SU-DHL-6 (cell line): ENCODE measurements at regions not wholly inside any gene's neighbourhood (a gene's known extent, or its start where the extent isn't known, plus 50 kb on each side); places are given as distances from the start of the nearest gene placed in this dataset.
"Not testable (repeated sequence)": the region's sequence is repeated elsewhere in the genome, so short reads cannot be mapped to it uniquely, and the experiment has no call there.

ENCODE experiments used
- H2AFZ ChIP-seq: fragments of 200-600 bp; sonication (generic); 2 replicates; pipeline ENCODE4 v1.6.1; 2014; ENCODE audit warnings: low read depth, mild to moderate bottlenecking, moderate library complexity, mixed read lengths, antibody characterized with exemption, low read length; ENCODE audit not compliant: severe bottlenecking
- H3F3A ChIP-seq: fragments of 200-600 bp; shearing (Covaris generic); 2 replicates; pipeline ENCODE4 v1.6.0; 2016; ENCODE audit warnings: antibody characterized with exemption, mild to moderate bottlenecking; ENCODE audit not compliant: insufficient read depth
- H3K27ac ChIP-seq: fragments of 200-600 bp; sonication (generic); 2 replicates; pipeline ENCODE4 v1.5.1; 2016; ENCODE audit warnings: low read depth, mild to moderate bottlenecking, low read length, moderate library complexity, mixed read lengths
- H3K27me3 ChIP-seq: fragments of 200-600 bp; sonication (generic), shearing (Covaris generic); 2 replicates; pipeline ENCODE4 v1.6.0; 2014; ENCODE audit warnings: mild to moderate bottlenecking, low read length
- H3K36me3 ChIP-seq: fragments of 200-600 bp; sonication (generic); 2 replicates; pipeline ENCODE4 v1.6.1; 2014; ENCODE audit warnings: mild to moderate bottlenecking, low read length, mixed read lengths
- H3K4me2 ChIP-seq: fragments of 300-600, 200-600 bp; shearing (Covaris generic), sonication (generic); 2 replicates; pipeline ENCODE4 v1.6.0; 2014; ENCODE audit warnings: low read length, low read depth, mild to moderate bottlenecking; ENCODE audit not compliant: poor library complexity, severe bottlenecking
- H3K4me3 ChIP-seq: fragments of 200-600 bp; sonication (generic); 2 replicates; pipeline ENCODE4 v1.5.1; 2014; ENCODE audit warnings: antibody characterized with exemption, low read length, mild to moderate bottlenecking, mixed read lengths; ENCODE audit not compliant: insufficient read depth, poor library complexity, severe bottlenecking
- H3K79me2 ChIP-seq: fragments of 200-600 bp; sonication (generic); 2 replicates; pipeline ENCODE4 v1.6.1; 2014; ENCODE audit warnings: mild to moderate bottlenecking, low read length, moderate library complexity; ENCODE audit not compliant: insufficient read depth
- H3K9ac ChIP-seq: fragments of 200-600 bp; sonication (generic); 2 replicates; pipeline ENCODE4 v1.7.0; 2014; ENCODE audit warnings: mild to moderate bottlenecking, low read length
- H3K9me2 ChIP-seq: fragments of 200-600 bp; sonication (generic); replicated peaks from 2 replicates; pipeline ENCODE4 v1.6.1; 2014; ENCODE audit warnings: low read length; ENCODE audit not compliant: insufficient read depth
- H3K9me3 ChIP-seq: fragments of 200-600 bp; sonication (generic); 2 replicates; pipeline ENCODE4 v1.6.1; 2014; ENCODE audit warnings: low read length, mixed read lengths; ENCODE audit not compliant: insufficient read depth
- H4K20me1 ChIP-seq: fragments of 200-600 bp; sonication (generic); 2 replicates; pipeline ENCODE4 v1.6.1; 2014; ENCODE audit warnings: low read depth, mild to moderate bottlenecking, antibody characterized with exemption, low read length, moderate library complexity, mixed read lengths
- CTCF ChIP-seq: fragments of 200-600 bp; sonication (generic); IDR thresholded peaks from one replicate; pipeline ENCODE4 v1.5.1; 2017; ENCODE audit warnings: antibody characterized with exemption, mild to moderate bottlenecking, low read length, moderate library complexity; ENCODE audit not compliant: insufficient read depth, poor library complexity, severe bottlenecking
- EZH2phosphoT487 ChIP-seq: fragments of 200-600 bp; sonication (generic), shearing (Covaris generic); conservative IDR thresholded peaks from 2 replicates; pipeline ENCODE4 v1.6.1; 2018; ENCODE audit warnings: mild to moderate bottlenecking, antibody characterized with exemption, low read length, moderate library complexity, mixed read lengths

GRCh38 chr3:178342111-178342510, 194.1 kb upstream of the KCNMB2 start:
- H2AFZ ChIP-seq, result no peak overlapping the region
- H3K36me3 ChIP-seq, result no peaks in the 10 kb centered on the region
- H3F3A ChIP-seq, result no peaks in the 10 kb centered on the region
- no peaks in the 10 kb centered on the region for H3K79me2 ChIP-seq
- no peaks in the 10 kb centered on the region for H3K9me3 ChIP-seq
- H3K4me2 ChIP-seq, result no peak overlapping the region
- no peaks in the 10 kb centered on the region; the same call in 1 of the 2 replicates for H3K27me3 ChIP-seq
- no peaks in the 10 kb centered on the region for H4K20me1 ChIP-seq
- H3K9ac ChIP-seq, result no peak overlapping the region
- H3K27ac ChIP-seq, result no peak overlapping the region
- no peaks in the 10 kb centered on the region for H3K9me2 ChIP-seq
- no peak for TF ChIP-seq EZH2phosphoT487
- no peak overlapping the region for H3K4me3 ChIP-seq

DNA sequence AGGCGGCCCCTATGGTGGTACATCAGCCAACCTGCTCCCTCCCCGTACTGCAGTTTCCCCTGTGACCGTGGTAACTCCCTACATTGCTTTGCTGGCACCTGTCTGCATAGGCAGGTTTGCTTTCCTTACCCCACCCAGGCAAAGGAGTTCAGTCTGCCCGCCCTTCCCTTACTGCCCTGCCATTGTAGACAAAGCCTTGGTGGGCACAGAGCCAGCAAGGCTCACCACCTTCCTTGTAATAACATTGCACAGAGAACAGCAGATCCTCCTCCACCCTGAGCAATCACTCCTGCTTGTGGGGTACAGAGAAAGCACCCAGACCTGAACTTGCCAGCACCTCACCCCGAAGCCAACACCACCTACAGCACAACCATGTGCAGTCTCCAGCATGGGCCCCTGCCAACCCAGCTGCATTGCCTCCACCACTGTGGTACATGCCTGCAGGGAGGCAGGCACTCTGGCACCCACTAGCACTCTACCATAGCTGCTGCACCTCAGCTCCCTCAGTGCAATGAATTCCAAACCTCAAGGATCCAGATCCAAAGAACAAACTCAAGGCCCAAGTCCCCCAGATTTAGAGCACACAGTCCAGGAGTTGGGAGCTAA, 192.7 kb upstream of the KCNMB2 start:
- Histone ChIP-seq H2AFZ (no peak overlapping the region), H3F3A (no peaks in the 10 kb centered on the region), H3K9ac (no peak overlapping the region), H4K20me1 (no peaks in the 10 kb centered on the region), H3K36me3 (no peaks in the 10 kb centered on the region), H3K4me2 (no peak overlapping the region), H3K27ac (no peak overlapping the region), H3K4me3 (no peak overlapping the region), H3K79me2 (no peaks in the 10 kb centered on the region), H3K9me3 (no peaks in the 10 kb centered on the region), H3K27me3 (no peaks in the 10 kb centered on the region; the same call in 1 of the 2 replicates), H3K9me2 (no peaks in the 10 kb centered on the region)
- no peak for TF ChIP-seq CTCF
- no peak for TF ChIP-seq EZH2phosphoT487

GRCh38 chr3:178345944-178346343, 190.3 kb upstream of the KCNMB2 start:
- Histone ChIP-seq H3F3A (no peaks in the 10 kb centered on the region), H4K20me1 (no peaks in the 10 kb centered on the region), H3K4me3 (no peak overlapping the region), H3K79me2 (no peaks in the 10 kb centered on the region), H2AFZ (no peak overlapping the region), H3K27me3 (no peaks in the 10 kb centered on the region; the same call in 1 of the 2 replicates), H3K4me2 (no peak overlapping the region), H3K36me3 (no peaks in the 10 kb centered on the region), H3K27ac (no peak overlapping the region), H3K9ac (no peak overlapping the region), H3K9me2 (no peaks in the 10 kb centered on the region), H3K9me3 (no peaks in the 10 kb centered on the region)
- TF ChIP-seq CTCF (no peak), EZH2phosphoT487 (no peak)

- H3K9me2 ChIP-seq, H4K20me1 ChIP-seq, H3K79me2 ChIP-seq, H3F3A ChIP-seq, H3K27ac ChIP-seq, H3K9ac ChIP-seq, H3K4me2 ChIP-seq, H3K4me3 ChIP-seq, H3K9me3 ChIP-seq, H3K27me3 ChIP-seq, H3K36me3 ChIP-seq, H2AFZ ChIP-seq: not testable (repeated sequence)
These were observed 187.5 kb upstream of the KCNMB2 start for GRCh38 chr3:178348561-178349217.

- not testable (repeated sequence) for H3K9me3 ChIP-seq, H3K27ac ChIP-seq, H2AFZ ChIP-seq
These were observed 187.0 kb upstream of the KCNMB2 start for GRCh38 chr3:178349218-178349596.

More at GRCh38 chr3:178349218-178349596, 187.0 kb upstream of the KCNMB2 start:
- H3K36me3 ChIP-seq, H3K27me3 ChIP-seq, H4K20me1 ChIP-seq, H3K9ac ChIP-seq, H3F3A ChIP-seq, H3K79me2 ChIP-seq, H3K9me2 ChIP-seq, H3K4me3 ChIP-seq, H3K4me2 ChIP-seq: not testable (repeated sequence)
